Adrenal gland (tissue), 9 donors: ENCODE measurements at regions not wholly inside any gene's neighbourhood (a gene's known extent, or its start where the extent isn't known, plus 50 kb on each side); places are given as distances from the start of the nearest gene placed in this dataset.
A peak's percentile ranks its signal among the peaks of the same experiment; 100 is the strongest.

Experiments used
- DNase-seq, 7 donors: peaks; one replicate each; pipeline ENCODE4 v3.0.0-alpha.2; 2019 to 2020
- H3K27ac ChIP-seq, 5 donors: fragments of 200-600 bp; sonication (generic) in 4 of 5; 1 replicate in 3 of 5; 2 replicates in 2 of 5; pipeline versions ENCODE4 v1.5.1 to v1.8.0; 2016 to 2020; ENCODE audit warnings: mild to moderate bottlenecking in 1 of 5
- H3K27me3 ChIP-seq: fragments of 200-600 bp; 2 replicates; pipeline ENCODE4 v1.8.0; 2021
- H3K36me3 ChIP-seq, 2 donors: fragments of 200-600 bp; replicated peaks in 1 of 2; 1 replicate in 1 of 2; 2 replicates in 1 of 2; pipeline versions ENCODE4 v1.5.1 to v1.8.0; 2018 to 2022
- H3K4me1 ChIP-seq, 2 donors: fragments of 200-600 bp; replicated peaks in 1 of 2; 1 replicate in 1 of 2; 2 replicates in 1 of 2; pipeline versions ENCODE4 v1.5.1 to v1.8.0; 2018 to 2021
- H3K4me3 ChIP-seq, 4 donors: fragments of 200-600 bp; sonication (generic) in 3 of 4; one replicate each; pipeline ENCODE4 v1.5.1; 2016 to 2018
- H3K9me3 ChIP-seq, 3 donors: fragments of 200-600 bp; sonication (generic) in 1 of 3; replicated peaks in 1 of 3; 1 replicate in 2 of 3; 2 replicates in 1 of 3; pipeline versions ENCODE4 v1.5.1 to v1.8.0; 2016 to 2021
- CTCF ChIP-seq, 6 experiments: fragments of 450-650 bp in 4 of 6; fragments of 200-600 bp in 2 of 6; sonication (generic) in 1 of 6; IDR thresholded peaks; 1 replicate in 5 of 6; 2 replicates in 1 of 6; pipeline versions ENCODE4 v1.5.1 to v1.8.0; 2016 to 2021; ENCODE audit warnings: antibody characterized with exemption in 6 of 6, mild to moderate bottlenecking in 2 of 6, moderate library complexity in 1 of 6
- POLR2A ChIP-seq, 2 donors: fragments of 450-650 bp; IDR thresholded peaks; one replicate each; pipeline ENCODE4 v1.6.1; 2017; ENCODE audit warnings: antibody characterized with exemption in 2 of 2, mild to moderate bottlenecking in 2 of 2, moderate library complexity in 1 of 2
- WGBS, 4 donors: extraction: QIAGEN DNeasy Blood & Tissue Kit in 2 of 4; methylation state at CpG; one replicate each; pipeline versions ENCODE4 v1.1.5 to v1.1.7; 2013 to 2017; 5-methylcytosine and 5-hydroxymethylcytosine counted together
- intact Hi-C, 2 donors: fragments of 100-400 bp; cut with DNase I; formaldehyde crosslinking; loops; one replicate each; pipeline versions ENCODE4 v1.14.1 to v1.15.0; 2022 to 2023
- donor health status: healthy with polysubstance abuse.
- donor health status: Bipolar disorder and iron deficiency.
- donor health status: DM: yes; HTN: yes; CAD: no.
- donor health status: DM: no; HTN: no; CAD: no.
- donor health status: DM: no; HTN: no; CAD: no.

DNA sequence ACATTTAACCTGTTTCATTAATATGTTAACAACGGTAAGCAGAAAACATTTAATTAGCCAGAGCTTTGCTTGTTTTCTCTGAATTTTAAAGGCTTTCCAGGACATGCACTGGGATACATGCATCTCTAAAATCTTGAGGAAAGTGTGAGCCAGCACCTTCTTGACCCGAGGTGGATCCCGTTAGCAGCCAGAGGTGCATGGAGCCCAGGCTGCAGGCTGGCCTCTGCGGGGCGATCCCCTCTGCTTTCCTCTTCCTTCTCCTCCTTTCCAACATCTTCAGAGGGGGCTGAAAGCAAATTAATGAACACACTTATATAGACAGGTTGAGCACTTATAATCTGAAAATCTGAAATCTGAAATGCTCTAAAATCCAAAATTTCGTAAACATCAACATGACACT, 128.7 kb upstream of the CST7 start:
- H3K36me3 ChIP-seq = no peaks in the 10 kb centered on the region
- 84 to 92% (median 88%) methylated on average over 6 of the region's 6 CpGs for WGBS, 4 donors
- no peak overlapping the region for H3K27ac ChIP-seq
- TF ChIP-seq CTCF (IDR thresholded peaks at IDR 0.05) (no peak), POLR2A (IDR thresholded peaks at IDR 0.05) (no peak)
- no peak for DNase-seq
- no peak overlapping the region for H3K4me3 ChIP-seq
- H3K27me3 ChIP-seq = no peaks in the 10 kb centered on the region
- H3K4me1 ChIP-seq = no peaks in the 10 kb centered on the region
- intact Hi-C loops = no loop called here
- H3K9me3 ChIP-seq = no peaks in the 10 kb centered on the region

- no peak overlapping the region for H3K27ac ChIP-seq
- intact Hi-C loops = no loop called here
- no peak overlapping the region for H3K4me3 ChIP-seq
- TF ChIP-seq POLR2A (IDR thresholded peaks at IDR 0.05) (no peak), CTCF (IDR thresholded peaks at IDR 0.05) (no peak)
- H3K36me3 ChIP-seq = no peaks in the 10 kb centered on the region
- no peaks in the 10 kb centered on the region for H3K4me1 ChIP-seq
- H3K9me3 ChIP-seq = no peaks in the 10 kb centered on the region
- no peak for DNase-seq
- 85 to 93% (median 89%) methylated on average over 8 of the region's 8 CpGs for WGBS, 4 donors
- no peaks in the 10 kb centered on the region for H3K27me3 ChIP-seq
Measured at GRCh38 chr20:24821391-24821790, 127.7 kb upstream of the CST7 start.

- TF ChIP-seq POLR2A (IDR thresholded peaks at IDR 0.05) = no peak
- TF ChIP-seq CTCF (IDR thresholded peaks at IDR 0.05) = no peak
- Histone ChIP-seq H3K9me3 (no peaks in the 10 kb centered on the region), H3K36me3 (no peaks in the 10 kb centered on the region), H3K27me3 (no peaks in the 10 kb centered on the region), H3K27ac (no peak overlapping the region), H3K4me3 (no peak overlapping the region), H3K4me1 (no peaks in the 10 kb centered on the region)
- no peak for DNase-seq
- WGBS, 4 donors = 71 to 80% (median 76%) methylated on average over 8 of the region's 8 CpGs
- intact Hi-C loops = no loop called here
Measured at GRCh38 chr20:24823176-24823784, 125.8 kb upstream of the CST7 start.

GRCh38 chr20:24823989-24824693, 124.9 kb upstream of the CST7 start:
- no peak overlapping the region for H3K27ac ChIP-seq
- no peaks in the 10 kb centered on the region for H3K4me1 ChIP-seq
- intact Hi-C loops = no loop called here
- H3K9me3 ChIP-seq = no peaks in the 10 kb centered on the region
- TF ChIP-seq POLR2A (IDR thresholded peaks at IDR 0.05) (no peak), CTCF (IDR thresholded peaks at IDR 0.05) (no peak)
- H3K4me3 ChIP-seq = no peak overlapping the region
- DNase-seq = peak in 1 of 7 donors; percentile 27
- 76 to 86% (median 84%) methylated on average over 10 to 13 of the region's 13 CpGs for WGBS, 4 donors
- H3K27me3 ChIP-seq = no peaks in the 10 kb centered on the region
- H3K36me3 ChIP-seq = no peaks in the 10 kb centered on the region
